ENCODE measurements at regions not wholly inside any gene's neighbourhood (a gene's known extent, or its start where the extent isn't known, plus 50 kb on each side); places are given as distances from the start of the nearest gene placed in this dataset.

DNA sequence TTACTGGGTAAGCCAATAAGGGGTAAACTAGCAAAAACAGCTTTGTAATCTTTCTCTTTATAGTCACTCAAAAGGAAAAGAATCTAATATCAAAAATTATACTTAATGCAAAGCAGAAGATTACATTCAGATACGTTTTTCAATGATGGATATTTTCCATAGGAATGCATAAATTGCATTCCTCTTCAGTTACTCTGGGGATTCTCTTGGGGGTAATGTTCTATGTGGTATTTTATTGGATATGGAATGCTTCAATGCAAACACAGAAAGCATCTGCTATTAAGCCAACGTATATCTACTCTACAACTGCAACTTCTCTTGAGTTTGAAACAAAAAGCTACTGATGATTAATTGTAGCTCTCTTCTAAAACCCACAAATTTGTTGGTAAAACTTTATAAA, 106.0 kb downstream of the SLC41A2 start:
- no peaks in the 10 kb centered on the region for H3K4me1 ChIP-seq (ENCODE audit: control insufficient read depth, extremely low read depth, insufficient read depth, low read length)
- no peak overlapping the region for H3K9ac ChIP-seq (replicated peaks; ENCODE audit: extremely low read depth, insufficient read depth, low read length)
- no peaks in the 10 kb centered on the region for H3K9me1 ChIP-seq (replicated peaks; ENCODE audit: control insufficient read depth, extremely low read depth, insufficient read depth, low read length)
- no TSS peak for BruUV-seq (replicated peaks)
- H3K9me3 ChIP-seq (replicated peaks; ENCODE audit: control insufficient read depth, insufficient read depth, low read length): no peaks in the 10 kb centered on the region
- no peaks in the 10 kb centered on the region for H4K20me1 ChIP-seq (replicated peaks; ENCODE audit: control insufficient read depth, extremely low read depth, insufficient read depth, low read length)
- no peak overlapping the region for H2AFZ ChIP-seq (ENCODE audit: low read depth, low read length)
- DNase-seq (ENCODE audit: low read depth, low spot score) (no peak), FAIRE-seq (no peak)
- no peak overlapping the region for H3K4me2 ChIP-seq (ENCODE audit: insufficient read depth, low read length)
- dilution Hi-C loops (cut with MboI; ENCODE audit: extremely low pct_ligation_motif_present, low sequenced_read_pairs): no loop called here
- H3K27me3 ChIP-seq (ENCODE audit: control insufficient read depth in 2 of 2, insufficient read depth in 2 of 2, low read length in 2 of 2): no peaks in the 10 kb centered on the region
- no peaks in the 10 kb centered on the region for H3K79me2 ChIP-seq (ENCODE audit: control insufficient read depth, insufficient read depth, low read length)
- no peak overlapping the region for H3K4me3 ChIP-seq (replicated peaks in 1 of 3; ENCODE audit: insufficient read depth in 1 of 3, low read depth in 1 of 3, low read length in 3 of 3)
- ChIA-PET CTCF (interaction anchor here (0.8 to 1.1 kb wide), 3 partner anchors 15 to 62 kb away, joined by 3 to 4 read pairs (median 3); no protein-coding TSS in a partner anchor), POLR2A (no interaction called here)
- H3K36me3 ChIP-seq (ENCODE audit: control insufficient read depth in 2 of 2, extremely low read depth in 1 of 2, insufficient read depth in 2 of 2, low read length in 2 of 2): no peaks in the 10 kb centered on the region
- intact Hi-C loops (cut with micrococcal nuclease): no loop called here
- no peak overlapping the region for H3K27ac ChIP-seq (ENCODE audit: insufficient read depth, low read depth, low read length)
- TF ChIP-seq MYC (IDR thresholded peaks at IDR 0.05; ENCODE audit: low read depth, low read length) (no peak), POLR2A (IDR thresholded peaks at IDR 0.05; ENCODE audit: low read depth, low read length) (no peak)

DNA sequence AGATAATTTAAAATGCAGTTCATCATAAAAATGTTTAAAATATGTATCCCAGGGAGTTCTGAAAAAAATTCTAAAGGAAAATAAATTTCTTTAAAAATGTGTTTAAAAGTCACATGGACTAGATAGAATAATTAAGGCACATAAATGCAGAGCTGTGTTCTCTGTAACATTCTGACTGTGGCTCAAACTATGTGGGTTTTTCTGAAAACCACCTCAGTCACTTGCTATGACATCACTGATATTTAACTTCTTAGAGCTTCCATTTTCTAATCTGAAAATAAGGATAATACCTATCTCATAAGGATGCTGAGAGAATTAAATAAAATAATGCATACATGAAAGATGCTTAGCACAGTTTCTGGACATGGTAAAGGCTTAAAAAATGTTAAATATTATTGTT, 107.3 kb downstream of the SLC41A2 start:
- Histone ChIP-seq H3K4me3 (replicated peaks in 1 of 3; ENCODE audit: insufficient read depth in 1 of 3, low read depth in 1 of 3, low read length in 3 of 3) (no peak overlapping the region), H3K36me3 (ENCODE audit: control insufficient read depth in 2 of 2, extremely low read depth in 1 of 2, insufficient read depth in 2 of 2, low read length in 2 of 2) (no peaks in the 10 kb centered on the region), H2AFZ (ENCODE audit: low read depth, low read length) (no peak overlapping the region), H3K9me3 (replicated peaks; ENCODE audit: control insufficient read depth, insufficient read depth, low read length) (no peaks in the 10 kb centered on the region), H3K4me2 (ENCODE audit: insufficient read depth, low read length) (no peak overlapping the region), H3K27ac (ENCODE audit: insufficient read depth, low read depth, low read length) (no peak overlapping the region), H3K9ac (replicated peaks; ENCODE audit: extremely low read depth, insufficient read depth, low read length) (no peak overlapping the region), H3K4me1 (ENCODE audit: control insufficient read depth, extremely low read depth, insufficient read depth, low read length) (no peaks in the 10 kb centered on the region), H4K20me1 (replicated peaks; ENCODE audit: control insufficient read depth, extremely low read depth, insufficient read depth, low read length) (no peaks in the 10 kb centered on the region), H3K9me1 (replicated peaks; ENCODE audit: control insufficient read depth, extremely low read depth, insufficient read depth, low read length) (no peaks in the 10 kb centered on the region), H3K79me2 (ENCODE audit: control insufficient read depth, insufficient read depth, low read length) (no peaks in the 10 kb centered on the region), H3K27me3 (ENCODE audit: control insufficient read depth in 2 of 2, insufficient read depth in 2 of 2, low read length in 2 of 2) (no peaks in the 10 kb centered on the region)
- FAIRE-seq (no peak), DNase-seq (ENCODE audit: low read depth, low spot score) (no peak)
- POLR2A ChIA-PET: no interaction called here
- CTCF ChIA-PET: interaction anchor here (1.1 to 2.2 kb wide), 3 partner anchors 10 to 18 kb away, joined by 4 to 7 read pairs (median 7); no protein-coding TSS in a partner anchor
- TF ChIP-seq MYC (IDR thresholded peaks at IDR 0.05; ENCODE audit: low read depth, low read length) (no peak), FOS (IDR thresholded peaks at IDR 0.05; ENCODE audit: borderline replicate concordance, insufficient read depth, low read length) (no peak), GATA2 (IDR thresholded peaks at IDR 0.05; ENCODE audit: insufficient read depth, insufficient read length, low read depth, low read length) (no peak), EZH2 (IDR thresholded peaks at IDR 0.05; ENCODE audit: borderline replicate concordance, low read depth, low read length, severe bottlenecking) (no peak), JUN (IDR thresholded peaks at IDR 0.05; ENCODE audit: borderline replicate concordance, insufficient read depth, insufficient read length, low read depth) (no peak), POLR2A (IDR thresholded peaks at IDR 0.05; ENCODE audit: low read depth, low read length) (no peak), POLR2AphosphoS5 (IDR thresholded peaks at IDR 0.05; ENCODE audit: insufficient read depth, low read depth, low read length) (no peak)
- TF ChIP-seq, protein P1, sequence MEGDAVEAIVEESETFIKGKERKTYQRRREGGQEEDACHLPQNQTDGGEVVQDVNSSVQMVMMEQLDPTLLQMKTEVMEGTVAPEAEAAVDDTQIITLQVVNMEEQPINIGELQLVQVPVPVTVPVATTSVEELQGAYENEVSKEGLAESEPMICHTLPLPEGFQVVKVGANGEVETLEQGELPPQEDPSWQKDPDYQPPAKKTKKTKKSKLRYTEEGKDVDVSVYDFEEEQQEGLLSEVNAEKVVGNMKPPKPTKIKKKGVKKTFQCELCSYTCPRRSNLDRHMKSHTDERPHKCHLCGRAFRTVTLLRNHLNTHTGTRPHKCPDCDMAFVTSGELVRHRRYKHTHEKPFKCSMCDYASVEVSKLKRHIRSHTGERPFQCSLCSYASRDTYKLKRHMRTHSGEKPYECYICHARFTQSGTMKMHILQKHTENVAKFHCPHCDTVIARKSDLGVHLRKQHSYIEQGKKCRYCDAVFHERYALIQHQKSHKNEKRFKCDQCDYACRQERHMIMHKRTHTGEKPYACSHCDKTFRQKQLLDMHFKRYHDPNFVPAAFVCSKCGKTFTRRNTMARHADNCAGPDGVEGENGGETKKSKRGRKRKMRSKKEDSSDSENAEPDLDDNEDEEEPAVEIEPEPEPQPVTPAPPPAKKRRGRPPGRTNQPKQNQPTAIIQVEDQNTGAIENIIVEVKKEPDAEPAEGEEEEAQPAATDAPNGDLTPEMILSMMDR (IDR thresholded peaks at IDR 0.05; ENCODE audit: extremely low read depth in 1 of 2, insufficient read depth in 1 of 2, low read depth in 1 of 2, low read length in 2 of 2): no peak
- TF ChIP-seq, protein P2, sequence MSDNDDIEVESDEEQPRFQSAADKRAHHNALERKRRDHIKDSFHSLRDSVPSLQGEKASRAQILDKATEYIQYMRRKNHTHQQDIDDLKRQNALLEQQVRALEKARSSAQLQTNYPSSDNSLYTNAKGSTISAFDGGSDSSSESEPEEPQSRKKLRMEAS (IDR thresholded peaks at IDR 0.05; ENCODE audit: insufficient read depth, insufficient read length): no peak
- BruUV-seq (replicated peaks): no TSS peak
- intact Hi-C loops (cut with micrococcal nuclease) (no loop called here), dilution Hi-C loops (cut with MboI; ENCODE audit: extremely low pct_ligation_motif_present, low sequenced_read_pairs) (no loop called here)

All from endothelial cell of umbilical vein (primary cell).